Erythroblast (primary cell): ENCODE measurements at regions not wholly inside any gene's neighbourhood (a gene's known extent, or its start where the extent isn't known, plus 50 kb on each side); places are given as distances from the start of the nearest gene placed in this dataset.
"Not testable (repeated sequence)": the region's sequence is repeated elsewhere in the genome, so short reads cannot be mapped to it uniquely, and the experiment has no call there.

Experiments used
- DNase-seq, 2 experiments: peaks; one replicate each; lab custom pipeline; 2025; lab: John Stamatoyannopoulos, UW
- GATA1 ChIP-seq: IDR thresholded peaks from 2 replicates; pipeline ENCODE4 v1.6.1; 2011; ENCODE audit warnings: low read depth, mild to moderate bottlenecking, control low read depth, low read length, moderate library complexity
- POLR2A ChIP-seq: IDR thresholded peaks from 2 replicates; pipeline ENCODE4 v1.6.1; 2011; ENCODE audit warnings: mild to moderate bottlenecking, low read length

- TF ChIP-seq GATA1 (no peak), POLR2A (no peak)
- DNase-seq, result no peak
Measured at GRCh38 chr20:57818418-57819181, 108.8 kb upstream of the PMEPA1 start.

- TF ChIP-seq POLR2A (no peak), GATA1 (no peak)
Measured at GRCh38 chr20:57815405-57815804, 105.6 kb upstream of the PMEPA1 start.

GRCh38 chr20:57814529-57814928 is 104.7 kb upstream of the PMEPA1 start:
- no peak for DNase-seq
- TF ChIP-seq POLR2A, result no peak
- TF ChIP-seq GATA1, result no peak

More at GRCh38 chr20:57815405-57815804, 105.6 kb upstream of the PMEPA1 start:
- no peak for DNase-seq

GRCh38 chr20:57813509-57814269 is 103.9 kb upstream of the PMEPA1 start:
- DNase-seq, result no peak
- TF ChIP-seq POLR2A (no peak), GATA1 (no peak)

- DNase-seq, result not testable (repeated sequence)
Measured at GRCh38 chr20:57812632-57813031, 102.8 kb upstream of the PMEPA1 start.

GRCh38 chr20:57811374-57812020 is 101.7 kb upstream of the PMEPA1 start:
- no peak for TF ChIP-seq GATA1
- no peak for TF ChIP-seq POLR2A
- no peak for DNase-seq

GRCh38 chr20:57810511-57811373 is 100.9 kb upstream of the PMEPA1 start:
- DNase-seq, result no peak
- TF ChIP-seq POLR2A (no peak), GATA1 (no peak)

- no peak for DNase-seq
- TF ChIP-seq GATA1, result no peak
- no peak for TF ChIP-seq POLR2A
Measured at GRCh38 chr20:57809661-57810172, 99.9 kb upstream of the PMEPA1 start.

GRCh38 chr20:57809149-57809548 is 99.3 kb upstream of the PMEPA1 start:
- no peak for TF ChIP-seq GATA1
- TF ChIP-seq POLR2A, result no peak

GRCh38 chr20:57808264-57809070 is 98.7 kb upstream of the PMEPA1 start:
- no peak for DNase-seq
- TF ChIP-seq GATA1 (no peak), POLR2A (no peak)

More at GRCh38 chr20:57809149-57809548, 99.3 kb upstream of the PMEPA1 start:
- no peak for DNase-seq

GRCh38 chr20:57807401-57808263 is 97.8 kb upstream of the PMEPA1 start:
- no peak for TF ChIP-seq POLR2A
- no peak for TF ChIP-seq GATA1
- DNase-seq, result no peak

GRCh38 chr20:57806975-57807374 is 97.2 kb upstream of the PMEPA1 start:
- TF ChIP-seq GATA1 (no peak), POLR2A (no peak)

More at GRCh38 chr20:57806975-57807374, 97.2 kb upstream of the PMEPA1 start:
- DNase-seq, result no peak
